PC-3 (cell line): ENCODE measurements at regions not wholly inside any gene's neighbourhood (a gene's known extent, or its start where the extent isn't known, plus 50 kb on each side); places are given as distances from the start of the nearest gene placed in this dataset.

Experiments
- EZH2 ChIP-seq: fragments of 300-600 bp; sonication (generic); IDR thresholded peaks from one replicate; pipeline ENCODE4 v1.6.1; 2017; ENCODE audit warnings: antibody characterized with exemption, mild to moderate bottlenecking, low read length; ENCODE audit not compliant: unreplicated experiment
- TF ChIP-seq, protein P1 (sequence below): fragments of 300-600 bp; sonication (generic); conservative IDR thresholded peaks from 2 replicates; pipeline ENCODE4 v1.5.1; 2017; ENCODE audit warnings: antibody characterized with exemption, low read depth, mild to moderate bottlenecking, low read length

- TF ChIP-seq, protein P1, sequence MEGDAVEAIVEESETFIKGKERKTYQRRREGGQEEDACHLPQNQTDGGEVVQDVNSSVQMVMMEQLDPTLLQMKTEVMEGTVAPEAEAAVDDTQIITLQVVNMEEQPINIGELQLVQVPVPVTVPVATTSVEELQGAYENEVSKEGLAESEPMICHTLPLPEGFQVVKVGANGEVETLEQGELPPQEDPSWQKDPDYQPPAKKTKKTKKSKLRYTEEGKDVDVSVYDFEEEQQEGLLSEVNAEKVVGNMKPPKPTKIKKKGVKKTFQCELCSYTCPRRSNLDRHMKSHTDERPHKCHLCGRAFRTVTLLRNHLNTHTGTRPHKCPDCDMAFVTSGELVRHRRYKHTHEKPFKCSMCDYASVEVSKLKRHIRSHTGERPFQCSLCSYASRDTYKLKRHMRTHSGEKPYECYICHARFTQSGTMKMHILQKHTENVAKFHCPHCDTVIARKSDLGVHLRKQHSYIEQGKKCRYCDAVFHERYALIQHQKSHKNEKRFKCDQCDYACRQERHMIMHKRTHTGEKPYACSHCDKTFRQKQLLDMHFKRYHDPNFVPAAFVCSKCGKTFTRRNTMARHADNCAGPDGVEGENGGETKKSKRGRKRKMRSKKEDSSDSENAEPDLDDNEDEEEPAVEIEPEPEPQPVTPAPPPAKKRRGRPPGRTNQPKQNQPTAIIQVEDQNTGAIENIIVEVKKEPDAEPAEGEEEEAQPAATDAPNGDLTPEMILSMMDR: no peak
- no peak for TF ChIP-seq EZH2
Observed at GRCh38 chr16:29311461-29312344, 94.8 kb downstream of the NPIPB11 start.
